ENCODE measurements at regions not wholly inside any gene's neighbourhood (a gene's known extent, or its start where the extent isn't known, plus 50 kb on each side); places are given as distances from the start of the nearest gene placed in this dataset.
"Not testable (repeated sequence)": the region's sequence is repeated elsewhere in the genome, so short reads cannot be mapped to it uniquely, and the experiment has no call there.

GRCh38 chr1:610538-610937 is 75.9 kb downstream of the OR4F16 start:
- in situ Hi-C loops (cut with MboI; ENCODE audit: low sequenced_read_pairs, unreplicated experiment); DNase-seq (ENCODE audit: low spot score): not testable (repeated sequence)

- in situ Hi-C loops (cut with MboI; ENCODE audit: low sequenced_read_pairs, unreplicated experiment), result not testable (repeated sequence)
Measured at GRCh38 chr1:609161-609560, 77.3 kb downstream of the OR4F16 start.

GRCh38 chr1:605279-605678 is 81.2 kb downstream of the OR4F16 start:
- in situ Hi-C loops (cut with MboI; ENCODE audit: low sequenced_read_pairs, unreplicated experiment); DNase-seq (ENCODE audit: low spot score): not testable (repeated sequence)

More at GRCh38 chr1:609161-609560, 77.3 kb downstream of the OR4F16 start:
- not testable (repeated sequence) for DNase-seq (ENCODE audit: low spot score)

GRCh38 chr1:588211-588610 is 98.2 kb downstream of the OR4F16 start:
- in situ Hi-C loops (cut with MboI; ENCODE audit: low sequenced_read_pairs, unreplicated experiment), result not testable (repeated sequence)

GRCh38 chr1:585992-586391 is 100.5 kb downstream of the OR4F16 start:
- in situ Hi-C loops (cut with MboI; ENCODE audit: low sequenced_read_pairs, unreplicated experiment), result not testable (repeated sequence)

More at GRCh38 chr1:588211-588610, 98.2 kb downstream of the OR4F16 start:
- not testable (repeated sequence) for DNase-seq (ENCODE audit: low spot score)

More at GRCh38 chr1:585992-586391, 100.5 kb downstream of the OR4F16 start:
- not testable (repeated sequence) for DNase-seq (ENCODE audit: low spot score)
- TF ChIP-seq CTCF (IDR thresholded peaks at IDR 0.05; ENCODE audit: borderline replicate concordance, control extremely low read depth, extremely low read depth, insufficient read depth, missing control alignments), result peak; percentile 33
